LNCaP clone FGC (cell line): ENCODE measurements at regions not wholly inside any gene's neighbourhood (a gene's known extent, or its start where the extent isn't known, plus 50 kb on each side); places are given as distances from the start of the nearest gene placed in this dataset.
"Not testable (repeated sequence)": the region's sequence is repeated elsewhere in the genome, so short reads cannot be mapped to it uniquely, and the experiment has no call there.

Experiments used
- DNase-seq: peaks from one replicate; pipeline ENCODE4 v3.0.0-alpha.2; 2011; ENCODE audit warnings: low read depth
- H3K4me3 ChIP-seq: 2 replicates; pipeline ENCODE4 v1.5.1; 2011; ENCODE audit warnings: mild to moderate bottlenecking, low read depth, low read length, control low read depth
- CTCF ChIP-seq: IDR thresholded peaks from 2 replicates; pipeline ENCODE4 v1.5.1; 2012; ENCODE audit warnings: mild to moderate bottlenecking; ENCODE audit not compliant: control insufficient read depth, insufficient read depth; ENCODE audit errors: extremely low read depth

GRCh38 chrX:73992019-73992418 lies 139.5 kb upstream of the XIST start:
- no peak for TF ChIP-seq CTCF
- H3K4me3 ChIP-seq: no peak overlapping the region
- no peak for DNase-seq

- H3K4me3 ChIP-seq: no peak overlapping the region
- DNase-seq: no peak
- no peak for TF ChIP-seq CTCF
Observed at GRCh38 chrX:73987166-73987565, 134.7 kb upstream of the XIST start.

- TF ChIP-seq CTCF: no peak
- H3K4me3 ChIP-seq: no peak overlapping the region
- DNase-seq: no peak
Observed at GRCh38 chrX:73979551-73980131, 127.1 kb upstream of the XIST start.

GRCh38 chrX:73977542-73978169 lies 125.1 kb upstream of the XIST start:
- no peak for DNase-seq
- H3K4me3 ChIP-seq: no peak overlapping the region
- TF ChIP-seq CTCF: no peak

- H3K4me3 ChIP-seq, DNase-seq: not testable (repeated sequence)
Observed at GRCh38 chrX:73967461-73967860, 114.9 kb upstream of the XIST start.

GRCh38 chrX:73965833-73966232 lies 113.3 kb upstream of the XIST start:
- no peak for TF ChIP-seq CTCF
- DNase-seq: no peak
- no peak overlapping the region for H3K4me3 ChIP-seq

- H3K4me3 ChIP-seq: no peak overlapping the region
- TF ChIP-seq CTCF: no peak
- no peak for DNase-seq
Observed at GRCh38 chrX:73964579-73964978, 112.1 kb upstream of the XIST start.
